Endodermal cell (in vitro differentiated cells): ENCODE measurements at regions not wholly inside any gene's neighbourhood (a gene's known extent, or its start where the extent isn't known, plus 50 kb on each side); places are given as distances from the start of the nearest gene placed in this dataset.

Experiments
- DNase-seq: peaks from one replicate; pipeline ENCODE4 v3.0.0-alpha.2; 2017
- H3K27ac ChIP-seq: 2 replicates; pipeline ENCODE4 v1.5.1; 2013; ENCODE audit warnings: mild to moderate bottlenecking, low read depth, low read length, moderate library complexity
- H3K27me3 ChIP-seq: 2 replicates; pipeline ENCODE4 v1.6.1; 2013; ENCODE audit warnings: mild to moderate bottlenecking, low read length, moderate library complexity; ENCODE audit not compliant: insufficient read depth, control insufficient read depth, poor library complexity, severe bottlenecking
- H3K36me3 ChIP-seq: 2 replicates; pipeline ENCODE4 v1.7.0; 2013; ENCODE audit warnings: mild to moderate bottlenecking, low read length, moderate library complexity; ENCODE audit not compliant: control insufficient read depth, insufficient read depth
- H3K4me1 ChIP-seq: one replicate; pipeline ENCODE4 v1.7.0; 2013; ENCODE audit warnings: low read length; ENCODE audit not compliant: control insufficient read depth, insufficient read depth
- H3K4me3 ChIP-seq: 2 replicates; pipeline ENCODE4 v1.5.1; 2013; ENCODE audit warnings: mild to moderate bottlenecking, low read length, moderate library complexity
- H3K9ac ChIP-seq: 2 replicates; pipeline ENCODE4 v1.6.1; 2013; ENCODE audit warnings: mild to moderate bottlenecking, low read length, moderate library complexity; ENCODE audit not compliant: poor library complexity, severe bottlenecking; ENCODE audit errors: extremely low read depth
- H3K9me3 ChIP-seq: 2 replicates; pipeline ENCODE4 v1.6.1; 2013; ENCODE audit warnings: mild to moderate bottlenecking, low read length, moderate library complexity; ENCODE audit not compliant: control insufficient read depth
- H3K27ac Mint-ChIP-seq: 2 replicates; pipeline ENCODE4 v1.8.0; 2020; ENCODE audit warnings: mixed read lengths
- H3K27me3 Mint-ChIP-seq: 2 replicates; pipeline ENCODE4 v1.8.0; 2021; ENCODE audit warnings: mild to moderate bottlenecking, mixed read lengths; ENCODE audit not compliant: insufficient read depth
- H3K36me3 Mint-ChIP-seq: 2 replicates; pipeline ENCODE4 v1.8.0; 2020; ENCODE audit warnings: low read depth, mixed read lengths
- H3K4me1 Mint-ChIP-seq: 2 replicates; pipeline ENCODE4 v1.8.0; 2020; ENCODE audit warnings: mixed read lengths
- H3K4me3 Mint-ChIP-seq: 2 replicates; pipeline ENCODE4 v1.8.0; 2020; ENCODE audit warnings: mild to moderate bottlenecking, moderate library complexity, mixed read lengths
- H3K9me3 Mint-ChIP-seq: 2 replicates; pipeline ENCODE4 v1.8.0; 2020; ENCODE audit warnings: mild to moderate bottlenecking, mixed read lengths
- WGBS, 2 experiments: methylation state at CpG; one replicate each; pipeline versions ENCODE4 v1.1.5 to v1.1.7; 2013; ENCODE audit warnings: missing lambda C conversion rate in 2 of 2, mixed read lengths in 1 of 2; ENCODE audit not compliant: insufficient coverage in 1 of 2, insufficient read length in 1 of 2; 5-methylcytosine and 5-hydroxymethylcytosine counted together
- TF ChIP-seq, protein P1 (sequence below): fragments of 200-600 bp; sonication (generic); conservative IDR thresholded peaks from 2 replicates; pipeline ENCODE4 v1.5.0; 2021; ENCODE audit warnings: antibody characterized with exemption, mild to moderate bottlenecking

DNA sequence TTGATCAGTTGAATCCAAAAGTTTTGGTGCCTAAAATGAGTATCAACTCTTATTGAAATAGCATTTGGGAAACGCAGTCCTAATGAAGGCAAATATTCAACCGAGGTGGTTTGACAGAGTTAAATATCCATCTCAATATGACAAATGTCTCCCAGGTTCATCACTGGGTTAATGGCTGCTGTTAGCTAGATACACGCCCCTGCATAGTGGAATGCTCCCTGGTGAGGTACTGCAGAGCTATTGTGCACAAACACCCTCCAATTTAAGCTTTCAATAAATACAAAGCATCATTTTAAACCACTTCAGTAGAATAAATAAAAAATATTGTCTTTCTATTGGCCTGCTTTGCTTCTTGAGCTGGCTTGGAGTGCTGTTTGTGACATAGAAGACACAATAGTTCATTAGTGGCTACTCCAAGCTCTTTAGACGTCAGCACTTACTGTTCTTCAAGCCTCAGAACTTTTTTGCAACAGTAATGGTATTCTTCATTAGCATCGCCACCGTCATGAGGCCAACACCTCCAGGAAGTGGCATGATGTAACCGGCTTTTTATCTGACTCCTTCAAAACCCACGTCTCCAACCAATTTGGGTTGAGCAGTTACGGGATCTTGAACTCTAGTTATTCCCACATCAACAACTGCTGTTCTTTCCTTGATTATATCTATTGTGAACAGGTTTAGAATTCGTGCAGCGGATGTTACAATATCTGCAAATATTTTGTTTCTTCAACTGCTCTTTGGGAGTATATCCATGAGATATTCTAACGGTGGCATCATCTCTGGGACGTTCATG is 1159.6 kb upstream of the EPHA6 start:
- DNase-seq: no peak
- WGBS, 2 experiments: 90 to 93% methylated on average over 8 to 13 of the region's 13 CpGs
- Mint-ChIP-seq H3K9me3 (peaks cover 16% of the 10 kb centered on the region), H3K27me3 (no peaks in the 10 kb centered on the region), H3K27ac (no peak overlapping the region), H3K4me3 (no peak overlapping the region), H3K4me1 (no peaks in the 10 kb centered on the region), H3K36me3 (no peaks in the 10 kb centered on the region)
- Histone ChIP-seq H3K27ac (no peak overlapping the region), H3K9me3 (no peaks in the 10 kb centered on the region), H3K4me1 (no peaks in the 10 kb centered on the region), H3K27me3 (no peaks in the 10 kb centered on the region), H3K36me3 (no peaks in the 10 kb centered on the region), H3K4me3 (no peak overlapping the region), H3K9ac (no peak overlapping the region)
- TF ChIP-seq, protein P1, sequence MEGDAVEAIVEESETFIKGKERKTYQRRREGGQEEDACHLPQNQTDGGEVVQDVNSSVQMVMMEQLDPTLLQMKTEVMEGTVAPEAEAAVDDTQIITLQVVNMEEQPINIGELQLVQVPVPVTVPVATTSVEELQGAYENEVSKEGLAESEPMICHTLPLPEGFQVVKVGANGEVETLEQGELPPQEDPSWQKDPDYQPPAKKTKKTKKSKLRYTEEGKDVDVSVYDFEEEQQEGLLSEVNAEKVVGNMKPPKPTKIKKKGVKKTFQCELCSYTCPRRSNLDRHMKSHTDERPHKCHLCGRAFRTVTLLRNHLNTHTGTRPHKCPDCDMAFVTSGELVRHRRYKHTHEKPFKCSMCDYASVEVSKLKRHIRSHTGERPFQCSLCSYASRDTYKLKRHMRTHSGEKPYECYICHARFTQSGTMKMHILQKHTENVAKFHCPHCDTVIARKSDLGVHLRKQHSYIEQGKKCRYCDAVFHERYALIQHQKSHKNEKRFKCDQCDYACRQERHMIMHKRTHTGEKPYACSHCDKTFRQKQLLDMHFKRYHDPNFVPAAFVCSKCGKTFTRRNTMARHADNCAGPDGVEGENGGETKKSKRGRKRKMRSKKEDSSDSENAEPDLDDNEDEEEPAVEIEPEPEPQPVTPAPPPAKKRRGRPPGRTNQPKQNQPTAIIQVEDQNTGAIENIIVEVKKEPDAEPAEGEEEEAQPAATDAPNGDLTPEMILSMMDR: no peak

DNA sequence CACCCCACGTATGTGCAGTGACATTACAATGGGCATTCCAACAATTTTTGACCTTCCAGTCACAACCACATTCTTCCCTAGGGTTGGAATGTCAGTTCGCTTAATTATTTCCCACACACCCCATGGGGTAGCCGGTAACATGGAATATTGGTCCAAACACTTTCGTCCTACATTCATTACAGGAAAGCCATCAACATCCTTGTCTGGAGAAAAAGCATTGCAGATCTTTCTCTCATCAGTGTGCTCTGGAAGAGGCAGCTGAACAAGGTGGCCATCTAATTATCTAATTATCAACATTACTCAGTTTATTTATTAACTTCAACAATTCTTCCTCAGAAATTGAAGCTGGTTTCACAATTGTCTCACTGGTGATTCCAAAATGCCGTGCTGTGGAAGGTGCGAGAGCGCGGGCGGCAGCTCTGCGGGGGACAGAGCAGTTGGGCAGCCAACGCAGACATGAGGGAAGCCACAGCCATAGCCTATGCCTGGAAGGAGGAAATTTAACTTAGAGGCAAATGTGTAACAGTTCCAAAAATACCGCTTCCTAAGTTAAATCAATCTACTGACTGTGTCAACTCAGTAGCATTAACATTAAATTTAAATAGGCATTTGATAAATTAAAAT is 1158.9 kb upstream of the EPHA6 start:
- H3K36me3 ChIP-seq: no peaks in the 10 kb centered on the region
- Mint-ChIP-seq H3K27ac (no peak overlapping the region), H3K4me1 (no peaks in the 10 kb centered on the region), H3K27me3 (no peaks in the 10 kb centered on the region), H3K9me3 (peaks cover 16% of the 10 kb centered on the region), H3K4me3 (no peak overlapping the region), H3K36me3 (no peaks in the 10 kb centered on the region)
- 94 to 96% methylated on average over 10 to 12 of the region's 12 CpGs for WGBS, 2 experiments
- no peaks in the 10 kb centered on the region for H3K9me3 ChIP-seq
- no peak overlapping the region for H3K4me3 ChIP-seq
- H3K4me1 ChIP-seq: no peaks in the 10 kb centered on the region
- no peak overlapping the region for H3K27ac ChIP-seq
- TF ChIP-seq, protein P1: no peak
- DNase-seq: no peak
- no peaks in the 10 kb centered on the region for H3K27me3 ChIP-seq
- H3K9ac ChIP-seq: no peak overlapping the region

DNA sequence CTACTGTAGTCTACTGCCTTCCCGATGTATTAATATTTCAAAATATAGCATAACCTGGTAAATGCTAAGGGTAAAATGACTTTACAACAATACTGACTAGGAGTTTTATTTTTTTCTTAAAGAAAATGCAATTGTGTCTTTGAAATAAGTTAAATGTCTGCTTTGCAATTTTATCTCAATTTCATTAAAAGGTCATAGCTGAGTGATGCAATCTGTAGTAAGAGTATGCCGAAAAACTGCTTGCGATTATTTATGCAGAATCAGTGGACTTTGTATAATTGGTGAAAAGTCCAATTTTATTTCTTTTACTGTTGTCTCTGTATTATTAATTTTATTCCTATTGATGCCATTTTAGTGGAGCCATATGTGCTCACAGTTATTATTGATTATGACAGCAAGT is 1143.6 kb upstream of the EPHA6 start:
- TF ChIP-seq, protein P1: no peak
- Histone ChIP-seq H3K9ac (no peak overlapping the region), H3K9me3 (no peaks in the 10 kb centered on the region), H3K4me3 (no peak overlapping the region), H3K27me3 (no peaks in the 10 kb centered on the region), H3K4me1 (no peaks in the 10 kb centered on the region), H3K27ac (no peak overlapping the region), H3K36me3 (no peaks in the 10 kb centered on the region)
- H3K27ac Mint-ChIP-seq: no peak overlapping the region
- no peaks in the 10 kb centered on the region for H3K27me3 Mint-ChIP-seq
- no peak for DNase-seq
- H3K9me3 Mint-ChIP-seq: no peaks in the 10 kb centered on the region
- H3K36me3 Mint-ChIP-seq: no peaks in the 10 kb centered on the region
- H3K4me3 Mint-ChIP-seq: no peak overlapping the region
- 91 to 100% methylated on average over 1 to 2 of the region's 3 CpGs for WGBS, 2 experiments
- H3K4me1 Mint-ChIP-seq: no peaks in the 10 kb centered on the region
